ENCODE measurements at regions not wholly inside any gene's neighbourhood (a gene's known extent, or its start where the extent isn't known, plus 50 kb on each side); places are given as distances from the start of the nearest gene placed in this dataset.

GRCh38 chr3:141418751-141419150, 50.4 kb downstream of the ZBTB38 start:
- no peak for DNase-seq
- Histone ChIP-seq H3K36me3 (replicated peaks in 1 of 2; ENCODE audit: insufficient read depth in 1 of 2, low read depth in 2 of 2) (peaks cover 0 to 1% of the 10 kb centered on the region in 2 donors), H3K4me1 (peaks cover 30% of the 10 kb centered on the region), H3K9me3 (no peaks in the 10 kb centered on the region), H3K27me3 (no peaks in the 10 kb centered on the region), H3K27ac (no peak overlapping the region), H3K4me3 (no peak overlapping the region)
- intact Hi-C loops (cut with DNase I), result no loop called here
- 82 to 84% methylated on average over 4 of the region's 4 CpGs for WGBS, 2 donors
- ATAC-seq, result no peak
- TF ChIP-seq POLR2A (IDR thresholded peaks at IDR 0.05), result no peak
- TF ChIP-seq CTCF (IDR thresholded peaks at IDR 0.05), result no peak

- H3K27me3 ChIP-seq, result no peaks in the 10 kb centered on the region
- H3K36me3 ChIP-seq (replicated peaks in 1 of 2; ENCODE audit: insufficient read depth in 1 of 2, low read depth in 2 of 2), result peaks cover 0 to 1% of the 10 kb centered on the region in 2 donors
- WGBS, 2 donors, result 84 to 85% methylated on average over 5 of the region's 5 CpGs
- no peaks in the 10 kb centered on the region for H3K9me3 ChIP-seq
- intact Hi-C loops (cut with DNase I), result no loop called here
- DNase-seq (no peak), ATAC-seq (peak; percentile 48)
- peaks cover 28% of the 10 kb centered on the region for H3K4me1 ChIP-seq
- no peak overlapping the region for H3K4me3 ChIP-seq
- no peak overlapping the region for H3K27ac ChIP-seq
- TF ChIP-seq POLR2A (IDR thresholded peaks at IDR 0.05) (no peak), CTCF (IDR thresholded peaks at IDR 0.05) (no peak)
Measured at GRCh38 chr3:141419946-141420345, 51.6 kb downstream of the ZBTB38 start.

- TF ChIP-seq POLR2A (IDR thresholded peaks at IDR 0.05), result no peak
- no peak for TF ChIP-seq CTCF (IDR thresholded peaks at IDR 0.05)
- H3K27ac ChIP-seq, result no peak overlapping the region
- H3K27me3 ChIP-seq, result no peaks in the 10 kb centered on the region
- no peak overlapping the region for H3K4me3 ChIP-seq
- peaks cover 27% of the 10 kb centered on the region for H3K4me1 ChIP-seq
- ATAC-seq (no peak), DNase-seq (no peak)
- WGBS, 2 donors, result 96 to 100% methylated on average over 2 of the region's 2 CpGs
- no peaks in the 10 kb centered on the region for H3K9me3 ChIP-seq
- peaks cover 0 to 1% of the 10 kb centered on the region in 2 donors for H3K36me3 ChIP-seq (replicated peaks in 1 of 2; ENCODE audit: insufficient read depth in 1 of 2, low read depth in 2 of 2)
- intact Hi-C loops (cut with DNase I), result no loop called here
Measured at GRCh38 chr3:141421186-141421585, 52.9 kb downstream of the ZBTB38 start.

GRCh38 chr3:141421639-141422319, 53.5 kb downstream of the ZBTB38 start:
- 82 to 95% methylated on average over 5 of the region's 5 CpGs for WGBS, 2 donors
- H3K27me3 ChIP-seq, result no peaks in the 10 kb centered on the region
- TF ChIP-seq CTCF (IDR thresholded peaks at IDR 0.05) (no peak), POLR2A (IDR thresholded peaks at IDR 0.05) (no peak)
- no peaks in the 10 kb centered on the region for H3K9me3 ChIP-seq
- no peak for DNase-seq
- ATAC-seq, result no peak
- no peak overlapping the region for H3K4me3 ChIP-seq
- H3K27ac ChIP-seq, result no peak overlapping the region
- intact Hi-C loops (cut with DNase I), result no loop called here
- peaks cover 27% of the 10 kb centered on the region for H3K4me1 ChIP-seq
- peaks cover 0 to 1% of the 10 kb centered on the region in 2 donors for H3K36me3 ChIP-seq (replicated peaks in 1 of 2; ENCODE audit: insufficient read depth in 1 of 2, low read depth in 2 of 2)

GRCh38 chr3:141422961-141423582, 54.8 kb downstream of the ZBTB38 start:
- Histone ChIP-seq H3K36me3 (replicated peaks in 1 of 2; ENCODE audit: insufficient read depth in 1 of 2, low read depth in 2 of 2) (peaks cover 0 to 1% of the 10 kb centered on the region in 2 donors), H3K4me3 (no peak overlapping the region), H3K27me3 (no peaks in the 10 kb centered on the region), H3K9me3 (no peaks in the 10 kb centered on the region), H3K4me1 (peaks cover 39% of the 10 kb centered on the region), H3K27ac (no peak overlapping the region)
- intact Hi-C loops (cut with DNase I), result no loop called here
- no peak for DNase-seq
- TF ChIP-seq POLR2A (IDR thresholded peaks at IDR 0.05) (no peak), CTCF (IDR thresholded peaks at IDR 0.05) (no peak)
- no peak for ATAC-seq
- 86 to 88% methylated on average over 6 of the region's 6 CpGs for WGBS, 2 donors
